NCI-H82 treated with DMSO at 0.1 percent for 48 hours (cell line): ENCODE measurements at regions not wholly inside any gene's neighbourhood (a gene's known extent, or its start where the extent isn't known, plus 50 kb on each side); places are given as distances from the start of the nearest gene placed in this dataset.
"Not testable (repeated sequence)": the region's sequence is repeated elsewhere in the genome, so short reads cannot be mapped to it uniquely, and the experiment has no call there.

Source experiments
- DNase-seq: peaks from one replicate; lab custom pipeline; 2025; ENCODE audit not compliant: unreplicated experiment; lab: John Stamatoyannopoulos, UW

GRCh38 chr21:17738176-17738953, 80.8 kb downstream of the C21orf91 start:
- no peak for DNase-seq

GRCh38 chr21:17736072-17736471, 83.1 kb downstream of the C21orf91 start:
- no peak for DNase-seq

GRCh38 chr21:17733209-17733608, 85.9 kb downstream of the C21orf91 start:
- DNase-seq: no peak

DNA sequence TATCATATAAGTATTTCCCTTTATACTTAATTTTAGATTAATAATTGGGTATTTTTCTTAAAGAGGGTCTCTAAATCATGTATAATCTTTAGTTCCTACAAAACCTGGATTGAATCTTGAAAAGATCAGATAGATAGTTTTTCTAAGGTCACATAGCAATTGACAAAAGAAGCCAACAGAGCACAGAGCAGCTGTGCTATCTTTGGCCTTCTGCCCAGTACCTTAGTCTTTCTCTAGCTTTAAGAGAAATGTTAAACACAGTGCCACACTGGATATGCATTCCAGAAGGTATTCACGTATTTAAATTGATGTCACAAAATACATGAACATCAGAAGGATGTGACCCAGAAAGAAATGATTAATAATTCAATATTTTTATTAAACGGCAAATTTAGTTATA, 86.8 kb downstream of the C21orf91 start:
- no peak for DNase-seq

DNA sequence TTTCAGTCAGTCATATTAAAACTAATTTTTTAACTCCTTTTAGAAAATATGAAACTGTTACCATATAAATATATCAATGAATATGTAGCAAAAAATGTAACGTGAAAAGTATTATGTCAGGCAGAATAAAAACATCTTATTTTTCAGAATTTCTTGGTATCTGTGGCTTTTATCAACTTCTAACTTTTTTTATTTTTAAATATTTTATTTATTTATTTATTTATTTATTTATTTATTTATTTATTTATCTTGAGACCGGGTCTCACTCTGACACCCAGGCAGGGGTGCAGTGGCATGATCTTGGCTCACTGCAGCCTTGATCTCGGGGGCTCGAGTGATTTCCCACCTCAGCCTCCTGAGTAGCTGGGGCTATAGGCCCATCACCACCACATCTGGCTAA, 87.6 kb downstream of the C21orf91 start:
- no peak for DNase-seq

GRCh38 chr21:17730782-17731181, 88.4 kb downstream of the C21orf91 start:
- DNase-seq: no peak

DNA sequence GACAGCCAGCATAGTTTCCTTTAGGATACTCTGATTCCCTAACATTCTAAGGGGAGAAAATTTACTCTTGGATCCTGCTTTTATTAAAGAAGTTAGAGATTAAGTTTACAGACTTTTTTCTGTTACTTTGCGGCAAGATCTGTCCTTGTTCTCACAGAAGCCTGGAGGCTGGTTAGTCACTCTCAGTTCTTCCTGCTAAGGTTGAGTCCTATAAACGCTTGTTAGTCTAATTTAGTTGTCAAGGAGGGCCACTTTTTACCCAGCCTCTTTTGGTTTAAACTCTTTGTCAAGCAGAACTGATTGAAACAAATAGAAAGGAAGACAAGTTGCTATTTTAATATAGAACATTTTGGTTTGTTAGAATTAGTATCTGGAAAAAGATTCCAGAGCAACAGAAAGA, 89.7 kb downstream of the C21orf91 start:
- no peak for DNase-seq

- DNase-seq: no peak
Measured at GRCh38 chr21:17727361-17727760, 91.8 kb downstream of the C21orf91 start.

- DNase-seq: peak; percentile 16
Measured at GRCh38 chr21:17726047-17726829, 92.9 kb downstream of the C21orf91 start.

- DNase-seq: no peak
Measured at GRCh38 chr21:17725339-17725738, 93.8 kb downstream of the C21orf91 start.

DNA sequence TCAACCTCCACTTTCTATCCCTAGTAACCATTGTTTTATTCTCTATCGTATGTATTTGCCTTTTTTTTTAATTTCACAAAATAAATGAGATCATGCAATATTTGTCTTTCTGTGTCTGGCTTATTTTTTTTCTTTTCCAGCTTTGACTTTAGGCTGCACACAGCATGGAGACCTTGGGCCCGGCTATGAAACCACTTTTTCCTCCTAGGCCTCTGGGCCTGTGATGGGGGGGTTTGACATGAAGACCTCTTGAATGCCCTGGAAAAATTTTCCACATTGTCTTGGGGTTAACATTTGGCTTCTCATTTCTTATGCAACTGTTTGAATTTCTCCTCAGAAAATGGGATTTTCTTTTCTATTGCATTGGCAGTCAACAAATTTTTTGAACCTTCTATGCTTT, 100.2 kb upstream of the BTG3 start:
- no peak for DNase-seq

GRCh38 chr21:17711896-17712295, 99.2 kb upstream of the BTG3 start:
- DNase-seq: no peak

GRCh38 chr21:17709266-17709611, 96.5 kb upstream of the BTG3 start:
- no peak for DNase-seq

- no peak for DNase-seq
Measured at GRCh38 chr21:17708522-17709265, 96.0 kb upstream of the BTG3 start.

- no peak for DNase-seq
Measured at GRCh38 chr21:17699524-17700189, 87.0 kb upstream of the BTG3 start.

- no peak for DNase-seq
Measured at GRCh38 chr21:17697473-17697872, 84.8 kb upstream of the BTG3 start.

DNA sequence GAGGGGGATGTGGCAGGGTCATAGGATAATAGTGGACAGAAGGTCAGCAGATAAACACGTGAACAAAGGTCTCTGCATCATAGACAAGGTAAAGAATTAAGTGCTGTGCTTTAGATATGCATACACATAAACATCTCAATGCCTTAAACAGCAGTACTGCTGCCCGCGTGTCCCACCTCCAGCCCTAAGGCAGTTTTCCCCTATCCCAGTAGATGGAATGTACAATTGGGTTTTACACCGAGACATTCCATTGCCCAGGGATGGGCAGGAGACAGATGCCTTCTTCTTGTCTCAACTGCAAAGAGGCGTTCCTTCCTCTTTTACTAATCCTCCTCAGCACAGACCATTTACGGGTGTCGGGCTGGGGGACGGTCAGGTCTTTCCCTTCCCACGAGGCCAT, 81.7 kb upstream of the BTG3 start:
- DNase-seq: not testable (repeated sequence)

DNA sequence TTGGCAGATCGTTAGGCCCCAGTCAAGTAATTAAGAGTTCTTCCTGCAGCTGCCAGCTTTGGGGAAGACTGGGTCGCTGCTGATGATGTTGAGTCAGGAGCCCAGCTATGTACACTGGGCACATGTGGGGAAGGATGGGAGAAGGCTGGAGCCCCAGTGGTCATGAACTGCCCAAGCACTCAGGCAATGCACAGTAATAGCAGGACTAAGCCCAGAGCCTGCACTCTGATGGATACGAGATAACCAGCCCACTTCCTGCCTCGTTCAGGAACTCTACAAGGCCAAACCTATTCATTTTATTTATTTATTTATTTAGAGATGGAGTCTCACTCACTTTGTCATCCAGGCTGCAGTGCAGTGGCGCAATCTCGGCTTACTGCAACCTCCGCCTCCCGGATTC, 81.1 kb upstream of the BTG3 start:
- no peak for DNase-seq

GRCh38 chr21:17690078-17690494, 77.4 kb upstream of the BTG3 start:
- no peak for DNase-seq

- no peak for DNase-seq
Measured at GRCh38 chr21:17688912-17689874, 76.5 kb upstream of the BTG3 start.
